GM12891 (cell line): ENCODE measurements at regions not wholly inside any gene's neighbourhood (a gene's known extent, or its start where the extent isn't known, plus 50 kb on each side); places are given as distances from the start of the nearest gene placed in this dataset.

ENCODE experiments used
- POLR2A ChIP-seq: IDR thresholded peaks from 2 replicates; pipeline ENCODE4 v1.6.1; 2011; ENCODE audit warnings: low read depth, low read length, control low read depth
- POLR2AphosphoS5 ChIP-seq: IDR thresholded peaks from 2 replicates; pipeline ENCODE4 v1.6.1; 2011; ENCODE audit warnings: low read depth, low read length, control low read depth
- SPI1 ChIP-seq: IDR thresholded peaks from 2 replicates; pipeline ENCODE4 v1.6.1; 2011; ENCODE audit warnings: low read depth, low read length, control low read depth
- TAF1 ChIP-seq: IDR thresholded peaks from 2 replicates; pipeline ENCODE4 v1.6.1; 2011; ENCODE audit warnings: low read depth, low read length, control low read depth

DNA sequence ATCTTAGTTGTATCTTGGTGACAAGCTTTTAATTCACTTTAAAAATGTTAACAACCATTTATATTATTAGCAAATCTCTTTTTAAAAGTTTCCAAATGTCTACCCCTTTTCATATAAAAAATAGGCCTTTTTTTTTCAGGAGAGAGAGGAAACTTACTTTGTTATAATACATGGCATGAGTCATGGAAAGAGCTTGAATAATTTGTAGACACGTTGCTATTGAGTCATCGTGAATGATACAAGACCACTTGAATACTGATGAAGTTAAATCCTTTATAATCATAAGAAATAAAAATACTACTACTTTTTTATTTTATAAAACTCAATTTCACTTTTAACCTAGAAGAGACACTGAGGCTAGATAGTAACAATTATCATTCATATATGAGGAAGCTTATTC is 70.3 kb upstream of the BBX start:
- TF ChIP-seq POLR2AphosphoS5 (no peak), TAF1 (no peak), POLR2A (no peak), SPI1 (no peak)
